SK-N-SH (cell line): ENCODE measurements at regions not wholly inside any gene's neighbourhood (a gene's known extent, or its start where the extent isn't known, plus 50 kb on each side); places are given as distances from the start of the nearest gene placed in this dataset.

Experiments used
- CTCF ChIP-seq: fragments of 200-600 bp; sonication (generic); IDR thresholded peaks from 2 replicates; pipeline ENCODE4 v1.6.1; 2017; ENCODE audit warnings: antibody characterized with exemption, mild to moderate bottlenecking, moderate library complexity
- EP300 ChIP-seq, 2 experiments: IDR thresholded peaks; 2 replicates each; pipeline versions ENCODE4 v1.4.0 to v1.6.1; 2012; ENCODE audit warnings: borderline replicate concordance in 1 of 2, low read depth in 1 of 2, low read length in 1 of 2
- FOSL2 ChIP-seq: IDR thresholded peaks from 2 replicates; pipeline ENCODE4 v1.4.0; 2012; ENCODE audit warnings: low read depth, mild to moderate bottlenecking, moderate library complexity, borderline replicate concordance
- MAX ChIP-seq: IDR thresholded peaks from 2 replicates; pipeline ENCODE4 v1.4.0; 2012; ENCODE audit warnings: low read depth
- REST ChIP-seq: IDR thresholded peaks from 2 replicates; pipeline ENCODE4 v1.6.1; 2012; ENCODE audit warnings: mild to moderate bottlenecking, low read depth, low read length, moderate library complexity
- SIN3A ChIP-seq: IDR thresholded peaks from 2 replicates; pipeline ENCODE4 v1.6.1; 2012; ENCODE audit warnings: low read depth, mild to moderate bottlenecking, low read length, moderate library complexity, borderline replicate concordance
- SMC3 ChIP-seq: IDR thresholded peaks from 2 replicates; pipeline ENCODE4 v1.6.1; 2012; ENCODE audit warnings: low read depth, low read length, improper control_type of control experiment
- USF2 ChIP-seq: fragments of 150-350 bp; IDR thresholded peaks from 2 replicates; pipeline ENCODE4 v1.6.1; 2017; ENCODE audit warnings: antibody characterized with exemption, low read length, low read depth, borderline replicate concordance

GRCh38 chr20:12152996-12153395 lies 235.3 kb downstream of the BTBD3 start:
- TF ChIP-seq CTCF (no peak), EP300 (IDR thresholded peaks at IDR 0.05; ENCODE audit: borderline replicate concordance in 1 of 2, low read depth in 1 of 2, low read length in 1 of 2) (no peak), MAX (no peak), REST (no peak), SIN3A (no peak), SMC3 (no peak), FOSL2 (no peak), USF2 (no peak)
